Sigmoid colon (tissue), 6 donors: ENCODE measurements at regions not wholly inside any gene's neighbourhood (a gene's known extent, or its start where the extent isn't known, plus 50 kb on each side); places are given as distances from the start of the nearest gene placed in this dataset.

ENCODE experiments used
- DNase-seq: peaks from one replicate; pipeline ENCODE4 v3.0.0-alpha.2; 2019
- H3K27ac ChIP-seq, 4 donors: fragments of 200-600 bp; sonication (generic); one replicate each; pipeline ENCODE4 v1.5.1; 2016 to 2019; ENCODE audit warnings: mild to moderate bottlenecking in 1 of 4
- H3K27me3 ChIP-seq, 3 donors: fragments of 200-600 bp; sonication (generic); one replicate each; pipeline ENCODE4 v1.5.1; 2019; ENCODE audit warnings: mild to moderate bottlenecking in 1 of 3
- H3K36me3 ChIP-seq, 4 donors: fragments of 200-600 bp; sonication (generic); one replicate each; pipeline ENCODE4 v1.5.1; 2016 to 2019
- H3K4me1 ChIP-seq, 4 donors: fragments of 200-600 bp; sonication (generic); one replicate each; pipeline ENCODE4 v1.5.1; 2017 to 2019
- H3K4me3 ChIP-seq, 4 donors: fragments of 200-600 bp; sonication (generic); one replicate each; pipeline ENCODE4 v1.5.1; 2017 to 2019; ENCODE audit warnings: mild to moderate bottlenecking in 2 of 4, moderate library complexity in 1 of 4
- H3K9me3 ChIP-seq, 4 donors: fragments of 200-600 bp in 3 of 4; sonication (generic) in 3 of 4; one replicate each; pipeline versions ENCODE4 v1.5.1 to v1.6.1; 2013 to 2019
- EP300 ChIP-seq, 4 donors: sonication (generic); formaldehyde crosslinking; IDR thresholded peaks; one replicate each; pipeline ENCODE4 v1.6.1; 2017; ENCODE audit warnings: antibody characterized with exemption in 4 of 4
- POLR2A ChIP-seq, 2 donors: fragments of 450-650 bp; IDR thresholded peaks; one replicate each; pipeline ENCODE4 v1.6.1; 2016; ENCODE audit warnings: antibody characterized with exemption in 2 of 2, mild to moderate bottlenecking in 2 of 2, moderate library complexity in 2 of 2
- POLR2AphosphoS5 ChIP-seq, 4 donors: sonication (generic); formaldehyde crosslinking; IDR thresholded peaks; one replicate each; pipeline ENCODE4 v1.6.1; 2017; ENCODE audit warnings: antibody characterized with exemption in 4 of 4
- WGBS, 2 donors: extraction: QIAGEN DNeasy Blood & Tissue Kit; methylation state at CpG; one replicate each; pipeline ENCODE4 v1.1.7; 2013; 5-methylcytosine and 5-hydroxymethylcytosine counted together
- intact Hi-C: fragments of 100-400 bp; cut with DNase I; formaldehyde crosslinking; loops from one replicate; pipeline ENCODE4 v1.15.1; 2023
- TF ChIP-seq, protein P1 (sequence below), 4 experiments: fragments of 450-650 bp in 3 of 4; fragments of 200-600 bp in 1 of 4; IDR thresholded peaks; one replicate each; pipeline ENCODE4 v1.5.1; 2016 to 2019; ENCODE audit warnings: antibody characterized with exemption in 4 of 4, mild to moderate bottlenecking in 3 of 4, moderate library complexity in 2 of 4
- donor health status: healthy with polysubstance abuse.
- donor health status: healthy.

DNA sequence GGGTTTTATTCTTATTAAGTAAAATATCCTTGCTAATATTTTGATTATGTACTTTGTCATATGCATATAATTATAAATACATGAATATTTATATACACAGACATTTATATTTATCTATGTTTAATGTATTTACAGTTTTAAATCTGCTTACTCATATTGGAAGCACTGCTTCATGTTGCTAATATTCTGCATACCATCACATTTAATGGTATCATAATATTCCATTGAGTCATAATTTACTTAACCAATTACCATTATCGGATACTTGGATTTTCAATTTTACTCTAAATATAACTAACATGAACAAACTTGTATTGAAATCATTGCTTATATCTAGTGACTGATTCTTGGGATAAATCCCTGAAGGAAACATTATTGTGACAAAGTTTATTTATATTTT, 155.2 kb downstream of the MBL2 start:
- Histone ChIP-seq H3K27me3 (no peaks in the 10 kb centered on the region), H3K4me3 (no peak overlapping the region), H3K4me1 (no peaks in the 10 kb centered on the region), H3K9me3 (no peaks in the 10 kb centered on the region), H3K27ac (no peak overlapping the region), H3K36me3 (no peaks in the 10 kb centered on the region)
- WGBS, 2 donors = 91 to 93% methylated on average over 1 of the region's 1 CpG
- no peak for TF ChIP-seq EP300 (IDR thresholded peaks at IDR 0.05)
- TF ChIP-seq, protein P1, sequence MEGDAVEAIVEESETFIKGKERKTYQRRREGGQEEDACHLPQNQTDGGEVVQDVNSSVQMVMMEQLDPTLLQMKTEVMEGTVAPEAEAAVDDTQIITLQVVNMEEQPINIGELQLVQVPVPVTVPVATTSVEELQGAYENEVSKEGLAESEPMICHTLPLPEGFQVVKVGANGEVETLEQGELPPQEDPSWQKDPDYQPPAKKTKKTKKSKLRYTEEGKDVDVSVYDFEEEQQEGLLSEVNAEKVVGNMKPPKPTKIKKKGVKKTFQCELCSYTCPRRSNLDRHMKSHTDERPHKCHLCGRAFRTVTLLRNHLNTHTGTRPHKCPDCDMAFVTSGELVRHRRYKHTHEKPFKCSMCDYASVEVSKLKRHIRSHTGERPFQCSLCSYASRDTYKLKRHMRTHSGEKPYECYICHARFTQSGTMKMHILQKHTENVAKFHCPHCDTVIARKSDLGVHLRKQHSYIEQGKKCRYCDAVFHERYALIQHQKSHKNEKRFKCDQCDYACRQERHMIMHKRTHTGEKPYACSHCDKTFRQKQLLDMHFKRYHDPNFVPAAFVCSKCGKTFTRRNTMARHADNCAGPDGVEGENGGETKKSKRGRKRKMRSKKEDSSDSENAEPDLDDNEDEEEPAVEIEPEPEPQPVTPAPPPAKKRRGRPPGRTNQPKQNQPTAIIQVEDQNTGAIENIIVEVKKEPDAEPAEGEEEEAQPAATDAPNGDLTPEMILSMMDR (IDR thresholded peaks at IDR 0.05) = no peak
- no peak for TF ChIP-seq POLR2A (IDR thresholded peaks at IDR 0.05)
- no peak for TF ChIP-seq POLR2AphosphoS5 (IDR thresholded peaks at IDR 0.05)
- intact Hi-C loops = no loop called here
- DNase-seq = no peak

DNA sequence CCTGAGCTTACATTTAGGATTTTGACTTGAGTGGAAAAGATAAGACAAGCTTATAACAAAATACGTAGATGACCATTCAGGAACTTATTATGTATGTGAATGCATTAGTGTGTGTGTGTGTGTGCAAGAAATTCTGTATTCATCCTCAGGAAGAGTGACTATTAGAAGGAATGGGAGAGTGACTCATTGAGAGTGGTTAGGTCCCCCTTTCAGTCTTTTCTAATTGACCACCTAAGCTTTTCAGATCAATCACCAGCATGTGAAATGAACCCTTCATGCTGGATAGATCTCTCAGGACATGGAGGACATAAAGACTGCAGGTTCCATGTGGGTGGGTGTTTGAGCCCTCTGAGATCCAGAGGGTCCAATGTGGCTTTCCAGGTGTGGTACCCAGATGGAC, 153.5 kb downstream of the MBL2 start:
- intact Hi-C loops = no loop called here
- H3K27ac ChIP-seq = no peak overlapping the region

DNA sequence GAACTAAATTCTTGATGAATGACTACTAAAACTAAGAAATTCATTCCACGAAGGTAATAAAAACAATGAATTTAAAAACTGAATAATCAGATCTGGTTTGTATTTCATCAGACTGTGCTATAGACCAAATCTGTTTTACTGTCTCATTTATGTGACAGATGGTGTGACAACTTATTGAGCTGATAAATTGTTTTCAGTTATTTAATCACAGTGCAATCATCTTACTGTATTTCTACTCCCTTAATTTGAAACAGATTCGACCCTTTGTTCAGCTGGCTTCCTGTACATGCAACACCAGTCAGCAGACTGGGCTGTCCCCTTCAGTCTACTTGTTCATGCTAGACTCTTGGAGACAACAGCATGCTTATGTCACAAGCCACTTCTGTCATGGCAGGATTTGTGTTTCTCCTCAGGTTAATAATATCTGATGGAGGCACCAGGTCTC, 150.9 kb downstream of the MBL2 start:
- TF ChIP-seq POLR2AphosphoS5 (IDR thresholded peaks at IDR 0.05) (no peak), POLR2A (IDR thresholded peaks at IDR 0.05) (no peak), EP300 (IDR thresholded peaks at IDR 0.05) (no peak)
- TF ChIP-seq, protein P1 (IDR thresholded peaks at IDR 0.05) = no peak
- H3K4me3 ChIP-seq = no peak overlapping the region
- H3K9me3 ChIP-seq = no peaks in the 10 kb centered on the region
- no peak for DNase-seq
- H3K27ac ChIP-seq = no peak overlapping the region
- intact Hi-C loops = no loop called here
- no peaks in the 10 kb centered on the region for H3K36me3 ChIP-seq
- 67 to 72% methylated on average over 2 of the region's 2 CpGs for WGBS, 2 donors
- no peaks in the 10 kb centered on the region for H3K4me1 ChIP-seq
- H3K27me3 ChIP-seq = no peaks in the 10 kb centered on the region

More for the DNA sequence above, 153.5 kb downstream of the MBL2 start:
- no peaks in the 10 kb centered on the region for H3K4me1 ChIP-seq
- H3K9me3 ChIP-seq = no peaks in the 10 kb centered on the region
- no peak for DNase-seq
- 93 to 94% methylated on average over 1 of the region's 1 CpG for WGBS, 2 donors
- H3K27me3 ChIP-seq = no peaks in the 10 kb centered on the region
- no peaks in the 10 kb centered on the region for H3K36me3 ChIP-seq
- no peak overlapping the region for H3K4me3 ChIP-seq
- TF ChIP-seq, protein P1 (IDR thresholded peaks at IDR 0.05) = no peak
- TF ChIP-seq POLR2A (IDR thresholded peaks at IDR 0.05) (no peak), POLR2AphosphoS5 (IDR thresholded peaks at IDR 0.05) (no peak), EP300 (IDR thresholded peaks at IDR 0.05) (no peak)

DNA sequence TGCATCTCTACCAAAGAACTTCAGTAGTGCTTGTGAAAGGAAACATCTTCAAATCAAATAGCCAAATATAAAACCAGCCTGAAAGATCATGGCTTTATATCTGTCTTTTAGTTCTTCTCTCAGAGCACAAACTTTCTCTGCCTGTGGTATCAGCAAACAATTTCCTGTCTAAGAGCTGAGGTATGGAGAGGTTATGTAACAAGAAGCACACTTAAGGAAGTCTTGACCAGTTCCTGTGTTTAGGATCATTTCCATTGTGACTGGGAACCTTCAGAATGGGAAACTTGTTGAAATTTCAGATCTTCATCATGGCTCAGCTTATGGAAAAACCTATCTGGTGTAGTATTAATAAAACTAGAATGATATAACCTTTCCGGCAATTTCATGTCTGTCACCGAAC, 148.8 kb downstream of the MBL2 start:
- WGBS, 2 donors = 68 to 94% methylated on average over 2 of the region's 2 CpGs
- Histone ChIP-seq H3K4me1 (no peaks in the 10 kb centered on the region), H3K4me3 (no peak overlapping the region)

DNA sequence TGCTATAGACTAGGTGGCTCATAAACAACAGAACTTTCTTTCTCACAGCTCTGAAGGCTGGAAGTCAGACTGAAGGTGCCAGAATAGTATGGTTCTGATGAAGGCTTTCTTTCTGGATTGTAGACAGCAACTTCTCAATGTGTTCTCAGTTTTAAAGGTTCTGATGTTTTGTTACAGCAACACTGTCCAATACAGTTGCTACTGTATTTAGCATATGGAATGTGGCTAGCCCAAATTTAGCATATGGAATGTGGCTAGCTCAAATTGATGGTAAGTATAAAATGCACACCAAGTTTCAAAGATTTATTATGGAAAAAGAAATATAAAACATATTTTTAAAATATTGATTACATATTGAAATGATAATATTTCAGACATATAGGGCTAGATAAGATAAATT, 145.3 kb downstream of the MBL2 start:
- H3K9me3 ChIP-seq = no peaks in the 10 kb centered on the region
- H3K36me3 ChIP-seq = no peaks in the 10 kb centered on the region
- H3K4me1 ChIP-seq = no peaks in the 10 kb centered on the region
- no peak overlapping the region for H3K27ac ChIP-seq
- TF ChIP-seq POLR2AphosphoS5 (IDR thresholded peaks at IDR 0.05) = no peak
- no peak for TF ChIP-seq EP300 (IDR thresholded peaks at IDR 0.05)
- TF ChIP-seq POLR2A (IDR thresholded peaks at IDR 0.05) = no peak
- TF ChIP-seq, protein P1 (IDR thresholded peaks at IDR 0.05) = no peak
- H3K27me3 ChIP-seq = no peaks in the 10 kb centered on the region
- no peak overlapping the region for H3K4me3 ChIP-seq
- intact Hi-C loops = no loop called here
- DNase-seq = no peak

More for the DNA sequence above, 148.8 kb downstream of the MBL2 start:
- H3K9me3 ChIP-seq = no peaks in the 10 kb centered on the region
- intact Hi-C loops = no loop called here
- H3K36me3 ChIP-seq = no peaks in the 10 kb centered on the region
- H3K27ac ChIP-seq = no peak overlapping the region
- no peaks in the 10 kb centered on the region for H3K27me3 ChIP-seq
- no peak for DNase-seq
- TF ChIP-seq, protein P1 (IDR thresholded peaks at IDR 0.05) = no peak
- TF ChIP-seq POLR2A (IDR thresholded peaks at IDR 0.05) = no peak
- no peak for TF ChIP-seq POLR2AphosphoS5 (IDR thresholded peaks at IDR 0.05)
- no peak for TF ChIP-seq EP300 (IDR thresholded peaks at IDR 0.05)
